LNCAP (cell line): ENCODE measurements at regions not wholly inside any gene's neighbourhood (a gene's known extent, or its start where the extent isn't known, plus 50 kb on each side); places are given as distances from the start of the nearest gene placed in this dataset.

Experiments used
- TF ChIP-seq, protein P1 (sequence below): fragments of 450-650 bp; IDR thresholded peaks from 2 replicates; pipeline ENCODE4 v1.5.1; 2017; ENCODE audit warnings: mild to moderate bottlenecking

DNA sequence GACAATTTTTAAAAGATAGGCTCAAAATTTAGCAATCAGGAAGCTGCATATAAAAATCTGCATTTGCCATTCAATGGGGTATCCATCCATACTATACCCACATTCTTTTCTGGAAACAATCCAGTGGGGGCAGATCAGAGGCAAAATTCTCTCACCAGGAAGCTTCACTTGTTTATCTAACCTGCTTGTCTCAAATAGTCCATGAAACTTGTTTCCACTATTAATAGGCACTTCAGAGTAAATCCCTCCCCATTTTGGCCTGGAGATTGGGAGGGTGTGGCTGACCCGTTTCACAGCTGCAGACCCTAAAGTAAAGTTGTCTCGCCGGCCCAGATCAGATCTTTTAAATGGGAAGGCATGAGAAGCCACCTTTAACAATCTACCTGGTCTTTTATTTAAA, 139.4 kb upstream of the CPNE8 start:
- TF ChIP-seq, protein P1, sequence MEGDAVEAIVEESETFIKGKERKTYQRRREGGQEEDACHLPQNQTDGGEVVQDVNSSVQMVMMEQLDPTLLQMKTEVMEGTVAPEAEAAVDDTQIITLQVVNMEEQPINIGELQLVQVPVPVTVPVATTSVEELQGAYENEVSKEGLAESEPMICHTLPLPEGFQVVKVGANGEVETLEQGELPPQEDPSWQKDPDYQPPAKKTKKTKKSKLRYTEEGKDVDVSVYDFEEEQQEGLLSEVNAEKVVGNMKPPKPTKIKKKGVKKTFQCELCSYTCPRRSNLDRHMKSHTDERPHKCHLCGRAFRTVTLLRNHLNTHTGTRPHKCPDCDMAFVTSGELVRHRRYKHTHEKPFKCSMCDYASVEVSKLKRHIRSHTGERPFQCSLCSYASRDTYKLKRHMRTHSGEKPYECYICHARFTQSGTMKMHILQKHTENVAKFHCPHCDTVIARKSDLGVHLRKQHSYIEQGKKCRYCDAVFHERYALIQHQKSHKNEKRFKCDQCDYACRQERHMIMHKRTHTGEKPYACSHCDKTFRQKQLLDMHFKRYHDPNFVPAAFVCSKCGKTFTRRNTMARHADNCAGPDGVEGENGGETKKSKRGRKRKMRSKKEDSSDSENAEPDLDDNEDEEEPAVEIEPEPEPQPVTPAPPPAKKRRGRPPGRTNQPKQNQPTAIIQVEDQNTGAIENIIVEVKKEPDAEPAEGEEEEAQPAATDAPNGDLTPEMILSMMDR, result no peak

DNA sequence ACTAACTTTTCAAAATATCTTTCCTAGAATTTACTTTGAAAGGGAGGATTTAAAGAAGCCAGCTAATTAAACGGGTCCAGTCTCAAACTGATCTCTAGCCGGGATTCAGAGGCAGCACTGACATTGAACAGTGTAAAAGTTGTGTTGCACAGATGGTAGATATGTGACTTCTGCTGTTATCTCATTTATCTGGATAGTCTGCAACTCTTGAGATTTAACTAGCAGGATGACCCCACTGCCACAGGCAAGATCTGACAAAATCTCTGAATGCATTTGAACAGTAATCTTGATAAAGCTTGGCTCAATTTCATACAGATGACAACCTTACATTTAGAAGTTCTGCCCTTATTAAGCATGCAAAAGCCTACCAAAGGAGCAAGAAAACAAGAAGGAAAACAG, 138.0 kb upstream of the CPNE8 start:
- TF ChIP-seq, protein P1, result no peak

- TF ChIP-seq, protein P1, result no peak
Observed at GRCh38 chr12:39040275-39040674, 134.9 kb upstream of the CPNE8 start.

GRCh38 chr12:39037115-39037514, 131.7 kb upstream of the CPNE8 start:
- TF ChIP-seq, protein P1, result no peak

GRCh38 chr12:39036105-39036504, 130.7 kb upstream of the CPNE8 start:
- TF ChIP-seq, protein P1, result no peak

GRCh38 chr12:39033782-39034181, 128.4 kb upstream of the CPNE8 start:
- TF ChIP-seq, protein P1, result no peak

DNA sequence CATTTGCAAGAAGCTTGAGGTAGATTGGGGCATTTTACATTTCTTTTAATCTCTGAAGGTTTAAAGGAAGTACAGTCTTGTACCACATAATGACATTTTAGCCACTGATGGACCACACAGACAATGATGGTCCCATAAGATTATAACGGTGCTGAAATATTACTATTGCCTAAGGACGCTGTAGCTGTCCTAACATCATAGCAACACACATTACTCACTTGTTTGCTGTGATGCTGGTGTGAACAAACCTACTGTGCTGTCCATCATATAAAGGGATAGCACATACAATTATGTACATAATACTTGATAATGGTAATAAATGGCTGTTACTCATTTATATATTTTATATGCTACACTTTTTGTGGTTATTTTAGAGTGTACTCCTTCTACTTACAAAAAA, 127.1 kb upstream of the CPNE8 start:
- TF ChIP-seq, protein P1, result no peak

DNA sequence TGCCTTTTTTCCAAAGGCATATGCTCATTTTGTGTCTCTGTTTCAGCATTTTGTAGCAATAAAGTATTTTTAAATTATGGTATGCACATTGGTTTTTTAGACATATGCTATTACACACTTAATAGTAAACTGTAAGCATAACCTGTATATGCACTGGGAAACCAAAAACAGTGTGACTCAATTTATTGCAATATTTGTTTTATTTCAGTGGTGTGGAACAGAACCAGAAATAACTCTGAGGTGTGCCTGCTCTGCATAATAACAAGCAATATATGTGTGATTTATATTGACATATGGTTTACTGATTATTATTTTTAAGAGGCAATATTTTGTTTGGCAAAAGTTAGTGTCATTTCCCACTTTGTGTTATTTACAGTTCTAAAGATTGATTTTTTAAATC, 126.6 kb upstream of the CPNE8 start:
- TF ChIP-seq, protein P1, result no peak
